ENCODE measurements at regions not wholly inside any gene's neighbourhood (a gene's known extent, or its start where the extent isn't known, plus 50 kb on each side); places are given as distances from the start of the nearest gene placed in this dataset.

- TF ChIP-seq POLR2A (IDR thresholded peaks at IDR 0.05) = no peak
- TF ChIP-seq CTCF (IDR thresholded peaks at IDR 0.05 in 4 of 5, conservative IDR thresholded peaks at IDR 0.05 in 1 of 5) = no peak
Observed at GRCh38 chr6:164230259-164230658, 815.7 kb downstream of the QKI start.

Data from gastrocnemius medialis (tissue), 4 donors.